HG02588 (cell line): ENCODE measurements at regions not wholly inside any gene's neighbourhood (a gene's known extent, or its start where the extent isn't known, plus 50 kb on each side); places are given as distances from the start of the nearest gene placed in this dataset.
A peak's percentile ranks its signal among the peaks of the same experiment; 100 is the strongest.

Experiments
- ATAC-seq: cut with Tn5 transposase; IDR thresholded peaks from one replicate; pipeline ENCODE4 v1.9.1; 2021; ENCODE audit warnings: mild to moderate bottlenecking, moderate library complexity; ENCODE audit not compliant: unreplicated experiment

DNA sequence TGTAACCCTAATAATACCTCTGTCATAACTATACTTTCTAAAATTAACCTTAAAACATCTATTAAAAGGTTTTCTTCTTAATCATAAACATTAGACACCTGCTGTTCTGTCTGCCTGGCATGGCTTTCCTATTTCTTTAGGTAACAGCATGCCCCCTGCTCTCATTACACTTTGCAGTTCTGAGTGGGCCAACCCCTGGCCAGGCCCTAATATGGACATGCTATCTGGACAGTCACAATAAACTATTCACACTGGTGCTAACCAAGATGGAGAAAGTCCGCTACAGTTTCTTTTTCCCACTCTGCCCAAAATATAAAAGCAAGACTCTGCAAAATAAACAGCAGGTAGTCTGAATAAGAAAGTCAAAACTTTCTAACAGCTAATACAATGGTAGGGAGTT, 84.0 kb downstream of the ELAPOR2 start:
- no peak for ATAC-seq

GRCh38 chr7:86972072-86972471, 87.4 kb downstream of the ELAPOR2 start:
- ATAC-seq: no peak

DNA sequence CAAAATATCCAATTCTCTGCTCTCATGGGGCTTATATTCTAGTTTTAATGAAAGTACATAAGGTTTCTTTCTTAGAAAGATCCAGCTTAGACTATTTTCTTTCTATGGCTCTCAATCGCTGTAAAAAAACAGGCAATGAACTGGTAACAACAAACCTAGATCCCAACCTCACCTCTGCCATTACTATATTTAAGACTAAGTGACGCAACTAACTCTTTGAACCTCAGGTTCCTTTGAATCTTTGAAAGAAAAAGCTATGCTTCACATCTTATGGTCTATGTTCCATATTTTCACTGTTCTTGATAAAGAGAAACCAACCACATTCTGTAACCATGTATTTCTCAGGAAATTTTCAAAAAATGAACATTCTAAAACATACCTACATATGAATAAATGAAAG, 88.5 kb downstream of the ELAPOR2 start:
- no peak for ATAC-seq

- no peak for ATAC-seq
These were observed 88.9 kb downstream of the ELAPOR2 start for GRCh38 chr7:86970547-86970946.

GRCh38 chr7:86969865-86970264, 89.6 kb downstream of the ELAPOR2 start:
- no peak for ATAC-seq

GRCh38 chr7:86968618-86969017, 90.8 kb downstream of the ELAPOR2 start:
- no peak for ATAC-seq

DNA sequence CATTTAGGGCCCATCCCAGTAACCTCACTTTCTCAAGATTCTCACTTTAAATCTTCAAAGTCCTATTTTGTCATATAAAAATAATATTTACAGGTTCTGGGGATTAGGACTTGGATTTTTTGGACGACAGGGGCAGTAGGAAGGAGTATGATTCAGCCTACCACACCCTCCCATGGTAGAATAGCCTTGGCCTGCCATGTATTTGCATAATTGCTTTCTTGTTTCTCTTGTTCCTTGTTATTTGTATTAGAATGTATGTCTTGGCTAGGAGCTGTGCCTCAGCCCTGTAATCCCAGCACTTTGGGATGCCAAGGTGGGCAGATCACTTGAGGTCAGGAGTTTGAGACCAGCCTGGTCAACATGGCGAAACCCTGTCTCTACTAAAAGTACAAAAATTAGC, 92.5 kb downstream of the ELAPOR2 start:
- no peak for ATAC-seq

DNA sequence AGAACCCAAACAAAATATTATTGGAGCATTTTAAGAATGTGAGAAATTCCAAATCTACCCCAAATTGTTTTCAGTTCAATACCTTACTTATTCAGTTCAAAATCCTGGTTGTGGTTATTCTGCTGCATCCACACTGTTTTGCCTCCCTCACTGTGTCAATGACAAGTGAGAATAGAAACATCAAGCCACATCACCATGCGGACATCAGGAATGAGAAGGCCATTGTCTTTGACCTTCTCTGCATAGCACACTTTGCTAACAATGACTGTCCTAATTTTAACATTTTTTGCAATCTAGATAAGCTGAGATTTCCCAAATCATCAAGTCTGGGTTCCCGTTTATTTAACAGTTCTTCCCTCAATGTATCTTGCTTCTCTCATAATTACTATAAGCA, 93.7 kb downstream of the ELAPOR2 start:
- ATAC-seq: no peak

- no peak for ATAC-seq
These were observed 94.3 kb downstream of the ELAPOR2 start for GRCh38 chr7:86964973-86965726.

DNA sequence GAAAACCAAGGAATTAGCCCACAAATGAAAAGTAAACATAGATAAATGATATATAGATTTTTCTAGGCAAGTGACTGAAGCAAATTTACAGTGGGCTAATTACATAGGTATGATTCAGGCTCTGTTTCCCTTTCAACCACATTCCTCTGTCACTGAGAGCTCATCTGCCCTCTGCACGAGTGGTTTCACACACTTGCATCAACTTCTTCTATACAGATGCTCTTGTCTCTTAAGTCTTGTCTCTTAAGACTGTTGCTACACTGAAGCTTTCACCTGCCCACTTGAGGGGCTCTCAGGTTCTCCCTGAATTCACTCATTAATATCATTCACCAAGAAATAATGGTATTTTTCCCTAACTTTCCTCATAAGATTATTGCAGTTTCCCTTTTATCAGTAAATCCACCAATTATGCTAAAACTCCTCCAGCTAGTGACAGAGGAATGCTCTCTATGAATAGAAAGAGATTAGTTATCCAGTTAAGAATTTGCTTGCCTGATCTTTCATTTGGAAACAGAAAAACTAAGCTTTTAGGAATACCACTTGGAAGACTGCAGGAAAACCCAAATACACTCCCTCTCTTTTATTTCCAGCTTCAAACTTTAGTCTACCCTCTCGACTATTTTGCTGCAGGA, 95.7 kb downstream of the ELAPOR2 start:
- ATAC-seq: peak; percentile 70

DNA sequence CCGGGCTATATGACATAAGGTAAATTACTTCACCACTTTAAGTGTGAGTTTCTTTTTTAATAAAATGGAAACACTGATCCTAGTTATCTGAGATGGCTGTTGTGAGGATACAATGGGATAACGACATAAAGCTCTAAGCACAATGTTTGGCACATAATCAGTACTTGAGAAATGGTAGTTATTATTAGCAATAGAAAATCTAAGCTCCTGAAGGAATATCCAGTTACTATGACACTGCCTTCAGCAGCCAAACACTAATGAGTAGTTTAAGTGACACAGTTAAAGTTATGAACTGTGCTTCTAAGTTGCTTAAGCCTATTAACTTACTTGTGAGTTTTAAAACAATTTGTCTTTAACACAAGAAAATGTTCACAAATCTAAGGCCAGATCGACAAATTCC, 96.8 kb downstream of the ELAPOR2 start:
- ATAC-seq: no peak

DNA sequence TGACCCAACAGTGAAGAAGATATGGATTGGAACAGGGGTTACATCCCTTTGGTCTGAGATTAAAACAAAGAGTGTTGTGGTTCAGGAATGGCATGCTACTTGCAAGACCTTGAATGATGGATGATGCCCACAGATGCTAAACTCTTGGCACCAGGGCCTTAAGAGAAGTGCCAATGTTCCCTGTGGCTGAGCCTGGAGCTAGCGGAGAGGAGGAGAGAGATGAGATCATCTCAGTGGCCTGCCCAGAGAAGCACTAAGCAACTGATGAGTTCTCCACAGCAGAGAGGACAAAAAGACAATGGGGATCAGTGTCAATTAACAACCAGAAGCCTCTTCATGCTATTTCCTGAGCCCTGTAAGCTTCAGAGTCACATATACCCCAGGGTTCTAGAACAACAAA, 97.8 kb downstream of the ELAPOR2 start:
- ATAC-seq: no peak

DNA sequence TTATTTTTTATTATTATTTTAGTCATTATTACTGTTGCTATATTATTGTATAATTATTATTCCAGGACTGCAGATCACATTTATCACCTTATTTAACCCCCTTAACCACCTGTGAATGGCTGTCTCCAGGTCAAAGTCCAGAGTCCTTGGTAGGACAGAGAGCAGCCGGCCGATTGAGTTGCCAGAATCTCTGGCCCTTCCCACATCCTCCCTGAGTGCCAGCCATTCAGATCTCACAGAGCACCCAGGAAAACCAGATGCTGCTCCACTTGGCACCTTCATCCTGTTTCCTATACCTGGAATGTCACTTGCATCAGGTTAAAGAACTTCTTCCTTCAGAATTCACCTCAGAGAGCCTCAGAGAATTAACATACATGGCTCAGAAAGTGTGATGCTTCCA, 101.1 kb downstream of the ELAPOR2 start:
- no peak for ATAC-seq

DNA sequence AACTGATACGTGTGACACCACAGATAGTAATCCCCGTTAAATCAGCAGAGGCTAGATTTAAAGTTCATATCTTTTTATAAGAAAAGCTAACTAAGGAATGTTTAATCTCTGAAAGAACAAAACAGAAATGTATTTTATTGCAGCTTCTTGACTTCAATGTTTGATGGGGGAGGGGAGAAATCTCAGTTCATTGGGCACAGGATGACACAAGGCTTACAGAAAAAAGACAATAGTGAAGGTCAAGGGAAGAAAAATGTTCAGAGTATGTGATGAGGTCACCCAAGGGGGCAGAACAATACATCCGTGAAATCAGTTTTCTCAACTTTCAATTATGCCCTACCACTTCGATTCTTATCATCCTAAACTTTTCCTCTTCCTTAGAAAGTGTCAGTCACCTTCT, 102.9 kb downstream of the ELAPOR2 start:
- ATAC-seq: no peak

DNA sequence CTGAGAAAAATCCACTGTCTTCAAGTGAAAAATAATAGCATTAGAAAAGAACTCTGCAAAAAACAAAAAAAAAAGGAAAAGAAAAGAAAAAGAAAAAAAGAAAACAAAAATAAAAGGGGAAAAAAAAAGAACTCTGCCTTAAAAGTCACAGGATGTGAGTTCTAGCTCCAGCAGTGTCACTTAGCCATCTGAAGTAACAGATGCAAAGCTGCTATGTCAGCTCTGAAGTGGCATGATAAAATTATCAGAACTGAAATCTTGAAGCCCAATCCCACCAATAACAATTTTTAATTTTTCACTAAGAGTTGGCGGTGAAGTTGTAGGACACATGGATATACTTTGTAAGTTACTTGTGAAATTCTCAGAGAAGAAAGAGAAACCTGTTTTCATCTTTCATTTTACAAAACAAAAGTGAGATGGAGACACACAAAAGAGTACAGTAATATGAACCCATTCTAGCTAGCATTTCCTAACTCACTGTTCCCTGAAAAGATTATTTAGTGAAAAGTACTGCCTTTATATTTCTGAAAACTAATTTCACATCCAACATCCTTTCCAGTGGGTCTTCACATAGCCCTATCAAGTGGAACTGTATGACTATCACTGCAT, 103.5 kb downstream of the ELAPOR2 start:
- ATAC-seq: no peak

GRCh38 chr7:86954971-86955370, 104.5 kb downstream of the ELAPOR2 start:
- no peak for ATAC-seq

DNA sequence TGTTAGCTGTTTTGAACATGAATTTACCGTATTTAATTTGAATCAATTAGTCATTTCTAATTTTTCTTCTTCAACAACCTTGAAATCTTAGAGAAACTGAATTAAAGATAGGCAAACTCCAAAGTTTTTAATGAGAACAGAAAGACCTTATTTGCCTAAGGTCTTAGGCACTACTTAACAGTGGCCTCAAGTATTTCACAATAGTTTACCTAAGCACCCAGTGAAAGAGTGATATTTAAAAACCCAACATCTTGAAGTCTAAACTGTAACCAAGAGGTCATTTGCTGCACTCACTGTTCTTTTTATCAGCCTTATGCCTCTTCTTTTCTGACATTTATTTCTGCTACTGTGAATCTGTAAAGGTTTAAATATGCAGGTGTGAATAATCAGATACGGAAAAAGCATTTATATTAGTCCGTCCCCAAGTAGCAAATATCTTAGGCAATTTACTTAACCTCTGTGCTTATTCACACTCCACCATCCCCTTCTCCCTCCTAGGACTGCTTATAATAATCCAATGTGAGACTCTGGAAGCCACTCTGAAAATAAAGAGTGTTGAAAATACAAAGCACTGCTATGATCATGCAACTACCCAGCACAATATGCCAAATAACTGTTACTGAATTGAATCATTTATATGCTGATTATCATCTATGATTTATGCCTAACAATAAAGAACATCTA, 105.7 kb downstream of the ELAPOR2 start:
- no peak for ATAC-seq

DNA sequence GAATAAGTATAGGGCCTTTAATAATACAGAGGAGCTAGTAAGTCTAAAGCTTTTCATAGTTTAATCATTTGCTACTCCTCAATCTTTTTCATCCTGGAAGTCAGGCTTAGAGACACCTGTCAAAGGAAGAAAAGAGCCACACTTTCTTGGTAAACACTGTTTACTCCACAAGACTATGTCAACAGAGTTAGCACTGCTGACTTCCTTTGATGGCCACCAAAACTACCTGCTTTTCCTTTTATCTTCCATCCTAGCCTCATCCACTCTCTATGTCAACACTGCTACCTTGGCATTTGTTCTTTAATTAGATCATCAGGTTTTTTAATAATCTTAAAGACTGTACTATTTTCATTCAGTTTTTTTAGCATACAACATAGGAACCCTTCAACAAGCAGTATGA, 106.2 kb downstream of the ELAPOR2 start:
- ATAC-seq: no peak

- ATAC-seq: no peak
These were observed 107.6 kb downstream of the ELAPOR2 start for GRCh38 chr7:86951895-86952294.

DNA sequence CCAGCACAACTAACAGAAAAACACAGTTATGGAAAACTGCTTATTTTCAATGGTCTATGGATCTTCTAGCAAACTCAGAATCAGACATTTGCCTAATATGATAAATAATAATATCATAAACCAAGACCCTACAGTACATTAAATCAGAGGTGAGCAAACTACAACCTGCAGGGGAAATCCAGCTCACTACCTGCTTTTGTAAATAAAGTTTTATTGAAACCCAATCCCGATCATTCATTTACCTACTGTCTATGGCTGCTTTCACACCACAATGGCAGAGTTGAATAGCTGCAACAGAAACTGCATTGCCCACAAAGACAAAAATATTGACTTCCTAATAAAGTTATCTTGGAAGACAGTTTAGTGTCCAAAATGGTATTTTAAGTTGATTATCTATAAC, 108.5 kb downstream of the ELAPOR2 start:
- no peak for ATAC-seq

GRCh38 chr7:86950360-86950759, 109.1 kb downstream of the ELAPOR2 start:
- no peak for ATAC-seq

DNA sequence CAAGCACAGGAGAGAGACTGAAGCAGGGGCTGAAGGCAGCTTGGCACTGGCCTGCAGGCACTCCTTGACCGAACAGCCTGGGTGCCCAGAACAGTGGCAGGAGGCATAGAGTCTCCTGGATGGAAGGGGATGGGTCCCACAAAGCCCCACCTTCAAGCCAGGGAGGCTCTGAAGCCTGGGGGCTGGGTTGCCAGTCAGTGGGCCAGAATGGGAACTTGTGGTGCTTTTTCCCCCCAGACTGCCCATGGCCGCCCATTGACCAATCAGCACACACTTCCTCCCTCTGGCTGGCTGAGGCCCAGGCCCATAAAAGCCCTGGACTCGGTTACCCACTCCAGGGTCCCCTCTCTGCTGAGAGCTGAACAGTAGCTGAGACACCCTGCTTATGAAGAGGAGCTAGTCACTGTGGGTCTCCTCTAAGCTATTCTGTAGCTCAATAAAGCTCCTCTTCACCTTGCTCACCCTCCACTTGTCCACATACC, 109.6 kb downstream of the ELAPOR2 start:
- no peak for ATAC-seq
